Endothelial cell of umbilical vein (primary cell): ENCODE measurements at regions not wholly inside any gene's neighbourhood (a gene's known extent, or its start where the extent isn't known, plus 50 kb on each side); places are given as distances from the start of the nearest gene placed in this dataset.

Experiments
- CTCF ChIP-seq, 2 donors: IDR thresholded peaks; 1 replicate in 1 of 2; 2 replicates in 1 of 2; pipeline ENCODE4 v1.5.1; 2011; ENCODE audit warnings: low read length in 2 of 2, mild to moderate bottlenecking in 2 of 2, moderate library complexity in 2 of 2, control low read depth in 1 of 2, inconsistent platforms in 1 of 2, low read depth in 1 of 2; ENCODE audit not compliant: insufficient read depth in 1 of 2; ENCODE audit errors: extremely low read depth in 1 of 2
- EZH2 ChIP-seq: IDR thresholded peaks from 2 replicates; pipeline ENCODE4 v1.6.1; 2012; ENCODE audit warnings: borderline replicate concordance, low read depth, mild to moderate bottlenecking, moderate library complexity, low read length, inconsistent platforms; ENCODE audit not compliant: severe bottlenecking
- GATA2 ChIP-seq: IDR thresholded peaks from 2 replicates; pipeline ENCODE4 v1.7.0; 2011; ENCODE audit warnings: low read depth, mild to moderate bottlenecking, moderate library complexity, mixed read lengths, low read length; ENCODE audit not compliant: insufficient read length, insufficient read depth
- POLR2A ChIP-seq: IDR thresholded peaks from 2 replicates; pipeline ENCODE4 v1.6.1; 2012; ENCODE audit warnings: low read depth, mild to moderate bottlenecking, control low read depth, low read length
- POLR2AphosphoS5 ChIP-seq: IDR thresholded peaks from 2 replicates; pipeline ENCODE4 v1.6.1; 2012; ENCODE audit warnings: low read depth, mild to moderate bottlenecking, control low read depth, low read length, moderate library complexity; ENCODE audit not compliant: insufficient read depth

GRCh38 chr16:17011712-17012111 is 459.0 kb downstream of the XYLT1 start:
- TF ChIP-seq CTCF (IDR thresholded peaks at IDR 0.05; ENCODE audit: extremely low read depth in 1 of 2, insufficient read depth in 1 of 2, low read depth in 1 of 2, low read length in 2 of 2), result no peak
- TF ChIP-seq GATA2, result no peak
- no peak for TF ChIP-seq POLR2AphosphoS5
- no peak for TF ChIP-seq EZH2
- TF ChIP-seq POLR2A, result no peak
